HepG2 (cell line): ENCODE measurements at regions not wholly inside any gene's neighbourhood (a gene's known extent, or its start where the extent isn't known, plus 50 kb on each side); places are given as distances from the start of the nearest gene placed in this dataset.

Source experiments
- ATAC-seq: fragments of 200-7000 bp; cut with Tn5 transposase; 3 replicates; pipeline ENCODE4 v1.9.1; 2020; ENCODE audit warnings: mild to moderate bottlenecking, moderate library complexity
- BruUV-seq: library from RNA; stranded (reverse); fragments of 400-500 nt; replicated peaks from 2 replicates; lab custom pipeline; 2021; lab: Mats Ljungman, UMichigan
- CTCF ChIA-PET: fragments of 300-600 bp; formaldehyde crosslinking; extraction: SDS; loops from one replicate; lab custom pipeline; 2021; ENCODE audit warnings: low total read pairs, inconsistent platforms, low intra/inter-chr PET ratio; lab: Yijun Ruan, JAX
- POLR2A ChIA-PET: fragments of 350-600 bp; sonication (Branson Sonifier 250); formaldehyde crosslinking; loops from one replicate; lab custom pipeline; 2020; ENCODE audit warnings: antibody characterized with exemption, inconsistent platforms; lab: Yijun Ruan, JAX
- DNase-seq: peaks from one replicate; pipeline ENCODE4 v3.0.0-alpha.2; 2015; ENCODE audit warnings: low spot score
- FAIRE-seq: peaks from 3 replicates; lab custom pipeline; 2011; peaks lifted over from hg19 to GRCh38; lab: Jason Lieb, UNC
- H2AFZ ChIP-seq: one replicate; pipeline ENCODE4 v1.6.1; 2011; ENCODE audit warnings: low read length, inconsistent platforms
- H3K27ac ChIP-seq: fragments of 300-600 bp; 3 replicates; pipeline ENCODE4 v1.8.0; 2011; ENCODE audit warnings: mixed run types, mild to moderate bottlenecking, mixed read lengths, low read length, inconsistent platforms; ENCODE audit not compliant: insufficient read depth; ENCODE audit errors: extremely low read length
- H3K27me3 ChIP-seq, 2 experiments: fragments of 200-600 bp in 1 of 2; 2 replicates in 1 of 2; 3 replicates in 1 of 2; pipeline versions ENCODE4 v1.6.0 to v1.8.0; 2011; ENCODE audit warnings: low read length in 2 of 2, mild to moderate bottlenecking in 2 of 2, moderate library complexity in 2 of 2, inconsistent platforms in 1 of 2; ENCODE audit not compliant: insufficient read depth in 2 of 2, control insufficient read depth in 1 of 2
- H3K36me3 ChIP-seq, 2 experiments: fragments of 200-600 bp in 1 of 2; replicated peaks in 1 of 2; 2 replicates in 1 of 2; 3 replicates in 1 of 2; pipeline versions ENCODE4 v1.5.1 to v1.8.0; 2011; ENCODE audit warnings: low read length in 2 of 2, inconsistent platforms in 1 of 2; ENCODE audit not compliant: insufficient read depth in 2 of 2, control insufficient read depth in 1 of 2
- H3K4me1 ChIP-seq: 2 replicates; pipeline ENCODE4 v1.5.1; 2012; ENCODE audit warnings: low read length, inconsistent platforms; ENCODE audit not compliant: insufficient read depth
- H3K4me2 ChIP-seq: 2 replicates; pipeline ENCODE4 v1.6.0; 2011; ENCODE audit warnings: low read depth, low read length, inconsistent platforms
- H3K4me3 ChIP-seq, 3 experiments: fragments of 200-600 bp in 1 of 3; sonication (generic), shearing (Covaris generic) in 1 of 3; replicated peaks in 1 of 3; 2 replicates each; pipeline ENCODE4 v1.5.1; 2011 to 2016; ENCODE audit warnings: low read length in 3 of 3, inconsistent platforms in 2 of 3, low read depth in 2 of 3, mild to moderate bottlenecking in 2 of 3, control low read depth in 1 of 3, mixed read lengths in 1 of 3; ENCODE audit not compliant: insufficient read depth in 1 of 3
- H3K79me2 ChIP-seq: one replicate; pipeline ENCODE4 v1.6.1; 2011; ENCODE audit warnings: low read length, inconsistent platforms; ENCODE audit not compliant: insufficient read depth
- H3K9ac ChIP-seq: 2 replicates; pipeline ENCODE4 v1.6.0; 2011; ENCODE audit warnings: mild to moderate bottlenecking, low read depth, low read length, inconsistent platforms; ENCODE audit not compliant: insufficient read depth
- H3K9me3 ChIP-seq: 2 replicates; pipeline ENCODE4 v1.5.1; 2012; ENCODE audit warnings: mild to moderate bottlenecking, low read length
- H4K20me1 ChIP-seq: 2 replicates; pipeline ENCODE4 v1.6.0; 2011; ENCODE audit warnings: inconsistent platforms, mild to moderate bottlenecking, low read length, moderate library complexity; ENCODE audit not compliant: insufficient read depth
- HOXA3 ChIP-seq: sonication (generic); formaldehyde crosslinking; IDR thresholded peaks from 2 replicates; pipeline ENCODE4 v1.5.0; 2020; ENCODE audit warnings: missing genetic modification reagents
- SIN3A ChIP-seq: IDR thresholded peaks from 2 replicates; pipeline ENCODE4 v1.6.1; 2011; ENCODE audit warnings: low read depth, mild to moderate bottlenecking, control low read depth, low read length, borderline replicate concordance
- TBL1XR1 ChIP-seq: fragments of 150-350 bp; IDR thresholded peaks from 2 replicates; pipeline ENCODE4 v1.6.1; 2014; ENCODE audit warnings: borderline replicate concordance, low read length; ENCODE audit not compliant: partially characterized antibody
- TEAD2 ChIP-seq: sonication (generic); formaldehyde crosslinking; IDR thresholded peaks from 2 replicates; pipeline ENCODE4 v1.9.0; 2021; ENCODE audit warnings: missing genetic modification reagents
- U2AF1 ChIP-seq: fragments of 200-400 bp; formaldehyde crosslinking; optimal IDR thresholded peaks from 2 replicates; pipeline ENCODE3; 2017; ENCODE audit warnings: mild to moderate bottlenecking, low read depth, low read length
- ZNF205 ChIP-seq: IDR thresholded peaks from 2 replicates; pipeline ENCODE4 v1.6.1; 2018; ENCODE audit warnings: missing biosample characterization, missing genetic modification reagents
- ZNF615 ChIP-seq: sonication (generic); formaldehyde crosslinking; IDR thresholded peaks from 2 replicates; pipeline ENCODE4 v1.5.0; 2020; ENCODE audit warnings: mild to moderate bottlenecking, missing genetic modification reagents, borderline replicate concordance
- ZNF775 ChIP-seq: sonication (generic); formaldehyde crosslinking; IDR thresholded peaks from 2 replicates; pipeline ENCODE4 v1.4.0; 2020; ENCODE audit warnings: missing genetic modification reagents, mild to moderate bottlenecking, moderate library complexity, borderline replicate concordance
- WGBS: methylation state at CpG from one replicate; pipeline ENCODE4 v1.1.6; 2017; ENCODE audit warnings: low lambda C conversion rate; 5-methylcytosine and 5-hydroxymethylcytosine counted together
- in situ Hi-C: cut with HindIII; loops from 2 replicates; pipeline ENCODE4 v1.10.0; 2017; ENCODE audit warnings: low pct_unique_long_range_greater_than_20kb; ENCODE audit not compliant: extremely low pct_ligation_motif_present
- intact Hi-C: fragments of 100-400 bp; cut with micrococcal nuclease; formaldehyde crosslinking; loops from one replicate; pipeline ENCODE4 v1.10.0; 2022; ENCODE audit not compliant: unreplicated experiment
- TF ChIP-seq, protein P1 (sequence below): sonication (generic); formaldehyde crosslinking; IDR thresholded peaks from 2 replicates; pipeline ENCODE4 v1.4.0; 2020; ENCODE audit warnings: mild to moderate bottlenecking, missing genetic modification reagents
- TF ChIP-seq, protein P2 (sequence below): sonication (generic); formaldehyde crosslinking; conservative IDR thresholded peaks from 2 replicates; pipeline ENCODE4 v1.4.0; 2020; ENCODE audit warnings: missing genetic modification reagents
- TF ChIP-seq, protein P3 (sequence below): sonication (generic); formaldehyde crosslinking; IDR thresholded peaks from 2 replicates; pipeline ENCODE4 v1.4.0; 2020; ENCODE audit warnings: low read depth, mild to moderate bottlenecking, missing genetic modification reagents
- TF ChIP-seq, protein P4 (sequence below): sonication (generic); formaldehyde crosslinking; conservative IDR thresholded peaks from 2 replicates; pipeline ENCODE4 v1.5.0; 2020; ENCODE audit warnings: missing genetic modification reagents

DNA sequence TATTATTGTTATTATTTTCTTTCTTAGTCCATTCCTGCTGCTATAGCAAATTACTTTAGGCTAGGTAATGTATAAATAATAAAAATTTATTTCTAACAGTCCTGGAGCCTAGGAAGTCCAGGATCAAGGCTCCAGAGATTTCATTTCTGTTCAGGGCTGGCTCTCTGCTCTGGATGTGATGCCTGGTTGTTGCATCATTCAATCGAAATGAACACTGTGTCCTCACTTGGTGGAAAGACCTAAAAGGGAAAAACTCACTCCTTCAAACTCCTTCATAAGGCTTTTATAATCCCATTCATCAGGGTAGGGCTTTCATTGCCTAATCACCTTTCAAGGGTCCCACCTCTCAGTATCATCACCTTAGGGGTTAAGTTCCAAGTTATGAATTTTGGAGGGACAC, 395.0 kb downstream of the EFNB2 start:
- H3K27ac ChIP-seq: no peak overlapping the region
- CTCF ChIA-PET: no interaction called here
- FAIRE-seq: no peak
- H3K4me3 ChIP-seq: no peak overlapping the region
- in situ Hi-C loops: no loop called here
- POLR2A ChIA-PET: no interaction called here
- no peaks in the 10 kb centered on the region for H3K79me2 ChIP-seq
- H3K4me1 ChIP-seq: no peaks in the 10 kb centered on the region
- no peak for DNase-seq
- BruUV-seq: no TSS peak
- H3K9me3 ChIP-seq: no peaks in the 10 kb centered on the region
- no peak overlapping the region for H3K4me2 ChIP-seq
- TF ChIP-seq ZNF775 (CRISPR knock-in tag) (no peak), ZNF205 (CRISPR knock-in tag) (no peak), ZNF615 (CRISPR knock-in tag) (no peak), SIN3A (no peak), U2AF1 (no peak), TBL1XR1 (no peak), TEAD2 (CRISPR knock-in tag) (no peak), HOXA3 (CRISPR knock-in tag) (no peak)
- TF ChIP-seq, protein P1, sequence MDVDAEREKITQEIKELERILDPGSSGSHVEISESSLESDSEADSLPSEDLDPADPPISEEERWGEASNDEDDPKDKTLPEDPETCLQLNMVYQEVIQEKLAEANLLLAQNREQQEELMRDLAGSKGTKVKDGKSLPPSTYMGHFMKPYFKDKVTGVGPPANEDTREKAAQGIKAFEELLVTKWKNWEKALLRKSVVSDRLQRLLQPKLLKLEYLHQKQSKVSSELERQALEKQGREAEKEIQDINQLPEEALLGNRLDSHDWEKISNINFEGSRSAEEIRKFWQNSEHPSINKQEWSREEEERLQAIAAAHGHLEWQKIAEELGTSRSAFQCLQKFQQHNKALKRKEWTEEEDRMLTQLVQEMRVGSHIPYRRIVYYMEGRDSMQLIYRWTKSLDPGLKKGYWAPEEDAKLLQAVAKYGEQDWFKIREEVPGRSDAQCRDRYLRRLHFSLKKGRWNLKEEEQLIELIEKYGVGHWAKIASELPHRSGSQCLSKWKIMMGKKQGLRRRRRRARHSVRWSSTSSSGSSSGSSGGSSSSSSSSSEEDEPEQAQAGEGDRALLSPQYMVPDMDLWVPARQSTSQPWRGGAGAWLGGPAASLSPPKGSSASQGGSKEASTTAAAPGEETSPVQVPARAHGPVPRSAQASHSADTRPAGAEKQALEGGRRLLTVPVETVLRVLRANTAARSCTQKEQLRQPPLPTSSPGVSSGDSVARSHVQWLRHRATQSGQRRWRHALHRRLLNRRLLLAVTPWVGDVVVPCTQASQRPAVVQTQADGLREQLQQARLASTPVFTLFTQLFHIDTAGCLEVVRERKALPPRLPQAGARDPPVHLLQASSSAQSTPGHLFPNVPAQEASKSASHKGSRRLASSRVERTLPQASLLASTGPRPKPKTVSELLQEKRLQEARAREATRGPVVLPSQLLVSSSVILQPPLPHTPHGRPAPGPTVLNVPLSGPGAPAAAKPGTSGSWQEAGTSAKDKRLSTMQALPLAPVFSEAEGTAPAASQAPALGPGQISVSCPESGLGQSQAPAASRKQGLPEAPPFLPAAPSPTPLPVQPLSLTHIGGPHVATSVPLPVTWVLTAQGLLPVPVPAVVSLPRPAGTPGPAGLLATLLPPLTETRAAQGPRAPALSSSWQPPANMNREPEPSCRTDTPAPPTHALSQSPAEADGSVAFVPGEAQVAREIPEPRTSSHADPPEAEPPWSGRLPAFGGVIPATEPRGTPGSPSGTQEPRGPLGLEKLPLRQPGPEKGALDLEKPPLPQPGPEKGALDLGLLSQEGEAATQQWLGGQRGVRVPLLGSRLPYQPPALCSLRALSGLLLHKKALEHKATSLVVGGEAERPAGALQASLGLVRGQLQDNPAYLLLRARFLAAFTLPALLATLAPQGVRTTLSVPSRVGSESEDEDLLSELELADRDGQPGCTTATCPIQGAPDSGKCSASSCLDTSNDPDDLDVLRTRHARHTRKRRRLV (CRISPR knock-in tag): no peak
- TF ChIP-seq, protein P2, sequence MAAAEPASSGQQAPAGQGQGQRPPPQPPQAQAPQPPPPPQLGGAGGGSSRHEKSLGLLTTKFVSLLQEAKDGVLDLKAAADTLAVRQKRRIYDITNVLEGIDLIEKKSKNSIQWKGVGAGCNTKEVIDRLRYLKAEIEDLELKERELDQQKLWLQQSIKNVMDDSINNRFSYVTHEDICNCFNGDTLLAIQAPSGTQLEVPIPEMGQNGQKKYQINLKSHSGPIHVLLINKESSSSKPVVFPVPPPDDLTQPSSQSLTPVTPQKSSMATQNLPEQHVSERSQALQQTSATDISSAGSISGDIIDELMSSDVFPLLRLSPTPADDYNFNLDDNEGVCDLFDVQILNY (CRISPR knock-in tag): no peak
- TF ChIP-seq, protein P3, sequence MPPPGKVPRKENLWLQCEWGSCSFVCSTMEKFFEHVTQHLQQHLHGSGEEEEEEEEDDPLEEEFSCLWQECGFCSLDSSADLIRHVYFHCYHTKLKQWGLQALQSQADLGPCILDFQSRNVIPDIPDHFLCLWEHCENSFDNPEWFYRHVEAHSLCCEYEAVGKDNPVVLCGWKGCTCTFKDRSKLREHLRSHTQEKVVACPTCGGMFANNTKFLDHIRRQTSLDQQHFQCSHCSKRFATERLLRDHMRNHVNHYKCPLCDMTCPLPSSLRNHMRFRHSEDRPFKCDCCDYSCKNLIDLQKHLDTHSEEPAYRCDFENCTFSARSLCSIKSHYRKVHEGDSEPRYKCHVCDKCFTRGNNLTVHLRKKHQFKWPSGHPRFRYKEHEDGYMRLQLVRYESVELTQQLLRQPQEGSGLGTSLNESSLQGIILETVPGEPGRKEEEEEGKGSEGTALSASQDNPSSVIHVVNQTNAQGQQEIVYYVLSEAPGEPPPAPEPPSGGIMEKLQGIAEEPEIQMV: no peak
- TF ChIP-seq, protein P4, sequence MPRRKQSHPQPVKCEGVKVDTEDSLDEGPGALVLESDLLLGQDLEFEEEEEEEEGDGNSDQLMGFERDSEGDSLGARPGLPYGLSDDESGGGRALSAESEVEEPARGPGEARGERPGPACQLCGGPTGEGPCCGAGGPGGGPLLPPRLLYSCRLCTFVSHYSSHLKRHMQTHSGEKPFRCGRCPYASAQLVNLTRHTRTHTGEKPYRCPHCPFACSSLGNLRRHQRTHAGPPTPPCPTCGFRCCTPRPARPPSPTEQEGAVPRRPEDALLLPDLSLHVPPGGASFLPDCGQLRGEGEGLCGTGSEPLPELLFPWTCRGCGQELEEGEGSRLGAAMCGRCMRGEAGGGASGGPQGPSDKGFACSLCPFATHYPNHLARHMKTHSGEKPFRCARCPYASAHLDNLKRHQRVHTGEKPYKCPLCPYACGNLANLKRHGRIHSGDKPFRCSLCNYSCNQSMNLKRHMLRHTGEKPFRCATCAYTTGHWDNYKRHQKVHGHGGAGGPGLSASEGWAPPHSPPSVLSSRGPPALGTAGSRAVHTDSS (CRISPR knock-in tag): no peak
- TF ChIP-seq, all 625 proteins: peak for 0
- intact Hi-C loops: no loop called here
- Histone ChIP-seq H3K36me3 (no peaks in the 10 kb centered on the region), H3K27me3 (no peaks in the 10 kb centered on the region), H3K9ac (no peak overlapping the region), H4K20me1 (no peaks in the 10 kb centered on the region), H2AFZ (no peak overlapping the region)
- no peak for ATAC-seq
- 0% methylated on average over 1 of the region's 1 CpG for WGBS
